ENCODE measurements at regions not wholly inside any gene's neighbourhood (a gene's known extent, or its start where the extent isn't known, plus 50 kb on each side); places are given as distances from the start of the nearest gene placed in this dataset.

GRCh38 chr5:153136910-153137614, 353.4 kb upstream of the GRIA1 start:
- H3K79me2 ChIP-seq (ENCODE audit: insufficient read depth, low read length): no peaks in the 10 kb centered on the region
- no peaks in the 10 kb centered on the region for H3K36me3 ChIP-seq (ENCODE audit: control insufficient read depth in 1 of 2, insufficient read depth in 2 of 2, low read length in 2 of 2)
- ChIA-PET RAD21 (ENCODE audit: low non-redundant PET in 1 of 2, low total read pairs in 2 of 2, uncharacterized antibody in 2 of 2, unreplicated experiment in 2 of 2) (no interaction called here), POLR2A (no interaction called here), CTCF (no interaction called here)
- H3K9me2 ChIP-seq (ENCODE audit: insufficient read depth): no peaks in the 10 kb centered on the region
- intact Hi-C loops (cut with micrococcal nuclease): no loop called here
- no peaks in the 10 kb centered on the region; the same call in 1 of the 2 replicates for H4K20me1 ChIP-seq (ENCODE audit: insufficient read depth)
- H3K9me3 ChIP-seq (ENCODE audit: control insufficient read depth in 1 of 2, insufficient read depth in 1 of 2, low read depth in 1 of 2, low read length in 2 of 2): no peaks in the 10 kb centered on the region; a peak in 1 of 4 replicates
- no peak overlapping the region for H3K4me3 ChIP-seq (replicated peaks in 1 of 2; ENCODE audit: low read depth in 1 of 2, low read length in 2 of 2)
- no peak overlapping the region for H3K27ac ChIP-seq (ENCODE audit: low read depth, low read length)
- no peak for TF ChIP-seq REST (IDR thresholded peaks at IDR 0.05; ENCODE audit: low read depth)
- BruUV-seq (replicated peaks): no TSS peak
- H3K27me3 ChIP-seq (ENCODE audit: insufficient read depth, low read length): no peaks in the 10 kb centered on the region
- H3K4me1 ChIP-seq (ENCODE audit: control insufficient read depth in 1 of 2, insufficient read depth in 2 of 2, low read length in 2 of 2): no peaks in the 10 kb centered on the region
- no peak for DNase-seq (ENCODE audit: low read depth, low spot score)
- no peak for ATAC-seq
- no peak overlapping the region for H3K4me2 ChIP-seq (ENCODE audit: low read length)
- H2AFZ ChIP-seq (ENCODE audit: low read depth, low read length, poor library complexity, severe bottlenecking): no peak overlapping the region
- H3K9ac ChIP-seq (ENCODE audit: low read length): no peak overlapping the region

GRCh38 chr5:153147891-153148623, 342.4 kb upstream of the GRIA1 start:
- CTCF ChIA-PET: no interaction called here
- DNase-seq (ENCODE audit: low read depth, low spot score) (no peak), ATAC-seq (peak; percentile 72)
- no peak overlapping the region for H3K27ac ChIP-seq (ENCODE audit: low read depth, low read length)
- no TSS peak for BruUV-seq (replicated peaks)
- POLR2A ChIA-PET: no interaction called here
- no peak overlapping the region for H3K4me3 ChIP-seq (replicated peaks in 1 of 2; ENCODE audit: low read depth in 1 of 2, low read length in 2 of 2)
- H3K27me3 ChIP-seq (ENCODE audit: insufficient read depth, low read length): no peaks in the 10 kb centered on the region
- H3K9me2 ChIP-seq (ENCODE audit: insufficient read depth): no peaks in the 10 kb centered on the region
- RAD21 ChIA-PET (ENCODE audit: low non-redundant PET in 1 of 2, low total read pairs in 2 of 2, uncharacterized antibody in 2 of 2, unreplicated experiment in 2 of 2): no interaction called here
- H2AFZ ChIP-seq (ENCODE audit: low read depth, low read length, poor library complexity, severe bottlenecking): no peak overlapping the region
- no peak overlapping the region for H3K4me2 ChIP-seq (ENCODE audit: low read length)
- no peak overlapping the region for H3K9ac ChIP-seq (ENCODE audit: low read length)
- no peaks in the 10 kb centered on the region for H3K4me1 ChIP-seq (ENCODE audit: control insufficient read depth in 1 of 2, insufficient read depth in 2 of 2, low read length in 2 of 2)
- no peaks in the 10 kb centered on the region for H4K20me1 ChIP-seq (ENCODE audit: insufficient read depth)
- H3K9me3 ChIP-seq (ENCODE audit: control insufficient read depth in 1 of 2, insufficient read depth in 1 of 2, low read depth in 1 of 2, low read length in 2 of 2): peaks cover 0 to 5% of the 10 kb centered on the region in 2 experiments; a peak in 2 of 4 replicates
- no peaks in the 10 kb centered on the region for H3K36me3 ChIP-seq (ENCODE audit: control insufficient read depth in 1 of 2, insufficient read depth in 2 of 2, low read length in 2 of 2)
- no peaks in the 10 kb centered on the region for H3K79me2 ChIP-seq (ENCODE audit: insufficient read depth, low read length)
- intact Hi-C loops (cut with micrococcal nuclease): no loop called here
- TF ChIP-seq ATF3 (IDR thresholded peaks at IDR 0.05) (no peak), POLR2AphosphoS5 (IDR thresholded peaks at IDR 0.05; ENCODE audit: low read depth, low read length) (no peak), MAX (IDR thresholded peaks at IDR 0.05) (no peak), TCF7L2 (IDR thresholded peaks at IDR 0.05; ENCODE audit: borderline replicate concordance, extremely low read depth, insufficient read depth, insufficient read length) (no peak), CBX3 (IDR thresholded peaks at IDR 0.05; ENCODE audit: low read depth) (no peak), CTCF (IDR thresholded peaks at IDR 0.05 in 2 of 3, conservative IDR thresholded peaks at IDR 0.05 in 1 of 3; ENCODE audit: borderline replicate concordance in 1 of 3, insufficient read depth in 1 of 3, low read depth in 2 of 3, low read length in 2 of 3) (peak; percentile 6 to 54 (median 43); a peak in 4 of 6 replicates), ELF1 (IDR thresholded peaks at IDR 0.05; ENCODE audit: borderline replicate concordance, low read depth) (no peak), RAD21 (IDR thresholded peaks at IDR 0.05; ENCODE audit: low read depth) (peak; percentile 35; the same call in 1 of the 2 replicates), SRF (IDR thresholded peaks at IDR 0.05; ENCODE audit: low read depth) (no peak), ZNF274 (IDR thresholded peaks at IDR 0.05; ENCODE audit: low read depth, low read length) (no peak), JUND (IDR thresholded peaks at IDR 0.05) (no peak), FOSL1 (IDR thresholded peaks at IDR 0.05; ENCODE audit: low read depth) (no peak)
